ENCODE measurements at regions not wholly inside any gene's neighbourhood (a gene's known extent, or its start where the extent isn't known, plus 50 kb on each side); places are given as distances from the start of the nearest gene placed in this dataset.
"Not testable (repeated sequence)": the region's sequence is repeated elsewhere in the genome, so short reads cannot be mapped to it uniquely, and the experiment has no call there.

DNA sequence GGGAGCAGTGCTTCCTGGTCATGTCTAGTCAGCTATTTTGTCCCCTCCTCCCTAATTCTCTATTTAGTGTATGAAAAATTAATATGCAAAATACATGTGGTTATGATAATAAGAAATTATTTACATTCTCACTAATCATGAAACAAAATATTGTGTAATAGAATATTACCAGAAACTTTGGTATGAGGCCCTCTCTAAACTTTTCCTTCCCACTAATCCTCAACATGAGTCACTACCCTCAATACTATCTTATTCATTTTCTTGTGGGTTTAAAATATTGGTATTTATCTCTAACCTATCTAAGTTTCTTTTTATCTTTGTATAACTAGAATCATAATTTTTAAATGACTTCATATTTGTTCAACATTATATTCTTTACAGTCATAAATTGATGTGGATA lies 545.9 kb upstream of the PTPRD start:
- no peak for DNase-seq

- no peak for DNase-seq
Measured at GRCh38 chr9:11159318-11159862, 546.6 kb upstream of the PTPRD start.

- no peak for DNase-seq
Measured at GRCh38 chr9:11163843-11164242, 551.0 kb upstream of the PTPRD start.

DNA sequence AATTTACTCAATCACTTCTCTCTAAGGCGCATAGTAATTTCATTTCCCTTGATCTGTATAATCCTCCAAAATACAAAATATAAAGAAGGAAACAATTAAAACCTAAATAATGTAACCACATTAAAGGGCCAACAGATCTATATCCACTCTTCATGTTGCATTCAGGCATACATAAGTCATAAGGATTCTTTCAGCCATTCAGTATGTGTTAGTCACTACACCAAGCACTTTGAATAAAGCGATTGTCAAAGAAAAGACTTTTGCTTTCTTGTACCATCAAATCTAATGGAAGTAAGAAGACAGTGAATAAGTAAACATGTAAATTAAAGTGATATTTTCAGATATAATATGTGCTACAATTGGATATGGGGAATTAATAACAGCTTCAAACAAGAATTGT lies 569.2 kb upstream of the PTPRD start:
- no peak for DNase-seq

GRCh38 chr9:11190719-11191118 lies 577.9 kb upstream of the PTPRD start:
- no peak for DNase-seq

GRCh38 chr9:11192993-11193392 lies 580.2 kb upstream of the PTPRD start:
- DNase-seq = no peak

- DNase-seq = no peak
Measured at GRCh38 chr9:11194246-11194645, 581.4 kb upstream of the PTPRD start.

GRCh38 chr9:11196840-11197365 lies 584.1 kb upstream of the PTPRD start:
- DNase-seq = not testable (repeated sequence)

GRCh38 chr9:11199335-11199734 lies 586.5 kb upstream of the PTPRD start:
- no peak for DNase-seq

DNA sequence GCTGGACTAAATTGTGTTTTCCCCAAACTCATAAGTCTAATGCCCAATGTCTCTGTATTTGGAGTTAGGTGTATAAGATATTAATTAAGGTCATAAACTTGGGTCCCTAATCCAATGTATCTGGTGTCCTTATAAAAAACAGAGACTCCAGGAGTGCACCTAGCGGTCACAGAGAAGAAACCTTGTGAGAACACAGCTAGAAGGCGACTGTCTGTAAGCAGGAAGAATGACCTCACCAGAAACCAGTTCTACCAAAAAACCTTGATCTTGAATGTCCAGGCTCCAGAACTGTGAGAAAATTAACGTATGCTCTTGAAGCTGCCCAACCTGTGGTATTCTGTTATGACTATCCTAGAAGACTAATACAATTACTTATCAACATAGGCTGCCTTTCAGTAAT lies 591.7 kb upstream of the PTPRD start:
- DNase-seq = no peak

DNA sequence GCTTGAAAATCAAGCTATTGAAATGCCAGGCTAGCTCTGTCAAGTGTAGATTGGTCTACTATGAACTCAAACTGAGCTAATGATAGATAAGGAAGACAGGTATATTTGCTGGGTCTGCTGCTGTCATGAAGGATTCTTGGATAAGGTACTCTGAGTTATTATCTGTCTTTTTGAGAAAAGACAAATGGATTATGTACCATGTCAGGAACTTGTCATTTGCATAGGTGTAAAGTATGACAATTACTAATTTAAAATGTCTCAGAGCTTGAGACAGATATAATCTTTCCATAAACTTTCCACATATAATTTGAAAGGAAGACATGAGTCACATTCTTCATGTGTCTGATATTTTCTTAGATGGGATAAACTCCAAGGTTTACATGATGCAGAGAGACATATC lies 594.1 kb upstream of the PTPRD start:
- DNase-seq = no peak

GRCh38 chr9:11233696-11234095 lies 620.9 kb upstream of the PTPRD start:
- DNase-seq = no peak

GRCh38 chr9:11235061-11235460 lies 622.3 kb upstream of the PTPRD start:
- DNase-seq = no peak

GRCh38 chr9:11241779-11242178 lies 629.0 kb upstream of the PTPRD start:
- DNase-seq = no peak

DNA sequence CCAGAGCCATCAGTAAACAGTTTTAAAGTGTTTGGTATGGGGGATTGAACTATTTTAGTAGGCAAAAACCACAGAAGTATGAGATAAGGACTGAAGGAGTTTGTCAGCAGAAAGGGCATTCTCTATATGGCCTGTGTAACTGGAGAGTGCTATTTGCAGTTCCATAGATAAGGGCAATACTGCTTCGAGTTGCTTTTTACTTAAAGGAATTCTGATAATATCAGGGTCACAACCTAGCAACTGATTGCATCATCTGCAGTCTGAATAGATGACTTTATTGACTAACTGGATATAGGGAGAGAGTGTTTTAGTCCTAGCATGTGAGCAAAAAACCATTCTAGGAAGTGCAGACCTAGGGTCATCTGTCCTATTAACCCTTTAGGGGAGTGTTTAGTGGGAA lies 645.2 kb upstream of the PTPRD start:
- no peak for DNase-seq

GRCh38 chr9:11269036-11269435 lies 656.2 kb upstream of the PTPRD start:
- DNase-seq = no peak

- DNase-seq = no peak
Measured at GRCh38 chr9:11275158-11275695, 662.4 kb upstream of the PTPRD start.

- DNase-seq = no peak
Measured at GRCh38 chr9:11312966-11313365, 700.2 kb upstream of the PTPRD start.

DNA sequence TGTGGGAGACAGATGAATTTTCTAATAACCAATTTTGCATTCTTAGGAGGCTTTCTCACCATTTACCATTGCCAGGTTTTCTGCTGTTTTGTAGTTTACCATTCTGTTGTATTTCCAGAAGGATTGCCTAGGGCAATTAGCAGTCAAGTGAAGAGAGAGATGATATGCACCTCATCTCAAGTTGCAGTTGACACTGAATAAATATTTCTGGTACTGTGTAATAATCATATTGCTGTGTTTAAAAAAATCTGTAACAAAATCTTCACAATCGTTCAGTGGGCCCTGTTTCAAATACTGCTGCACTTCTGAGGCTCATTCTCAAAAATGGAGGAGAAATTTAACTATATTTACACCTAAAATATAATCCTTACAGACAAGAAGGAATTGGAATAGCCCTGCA lies 706.1 kb upstream of the PTPRD start:
- no peak for DNase-seq

GRCh38 chr9:11319538-11319937 lies 706.7 kb upstream of the PTPRD start:
- DNase-seq = no peak

GRCh38 chr9:11320989-11321388 lies 708.2 kb upstream of the PTPRD start:
- DNase-seq = no peak

GRCh38 chr9:11323457-11323856 lies 710.7 kb upstream of the PTPRD start:
- no peak for DNase-seq

DNA sequence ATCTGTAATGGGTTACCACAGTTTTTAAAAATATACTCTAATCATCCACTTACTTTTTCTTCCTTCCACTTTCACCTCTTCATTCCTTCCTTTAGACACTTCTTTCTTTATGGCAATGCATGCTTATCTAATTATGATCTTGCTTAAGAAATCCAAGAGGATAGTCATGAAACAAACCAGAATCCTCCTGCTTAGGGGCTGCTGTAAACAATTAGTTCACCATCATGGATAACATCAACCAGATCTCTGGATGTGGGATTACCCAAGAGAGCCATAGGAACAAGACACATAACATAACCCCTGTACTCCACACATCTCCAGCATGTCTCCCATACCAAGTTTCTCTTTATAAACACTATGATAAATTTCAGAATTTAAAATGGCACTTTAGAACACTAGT lies 713.4 kb upstream of the PTPRD start:
- DNase-seq = no peak

GRCh38 chr9:11328326-11328725 lies 715.5 kb upstream of the PTPRD start:
- DNase-seq = no peak

DNA sequence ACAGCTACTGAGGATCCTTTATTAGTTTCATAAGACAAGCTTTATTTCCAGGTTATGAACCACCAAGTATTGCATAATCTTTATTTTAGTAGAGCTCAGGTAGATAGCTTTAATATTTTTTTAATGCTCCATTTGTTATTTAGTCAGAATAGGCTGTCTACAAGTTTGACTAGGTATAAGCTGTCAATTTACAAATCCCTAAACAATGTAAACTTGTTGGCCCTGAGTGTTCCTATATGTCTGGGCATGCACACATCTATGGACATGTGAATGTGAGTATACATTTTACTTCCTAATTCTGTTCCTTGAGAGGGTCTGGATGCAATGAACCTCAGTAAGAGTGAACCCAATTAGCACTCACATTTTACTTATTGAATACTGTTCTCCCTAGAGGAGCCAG lies 722.2 kb upstream of the PTPRD start:
- DNase-seq = no peak

Measured in GDM1 (cell line).